Neutrophil (primary cell): ENCODE measurements at regions not wholly inside any gene's neighbourhood (a gene's known extent, or its start where the extent isn't known, plus 50 kb on each side); places are given as distances from the start of the nearest gene placed in this dataset.

Experiments used
- H3K27ac ChIP-seq: fragments of 200-600 bp; sonication (generic); 2 replicates; pipeline ENCODE4 v1.5.1; 2016; ENCODE audit warnings: mild to moderate bottlenecking, moderate library complexity
- H3K27me3 ChIP-seq: fragments of 200-600 bp; sonication (generic); 2 replicates; pipeline ENCODE4 v1.6.0; 2016; ENCODE audit warnings: mild to moderate bottlenecking
- H3K36me3 ChIP-seq: fragments of 200-600 bp; sonication (generic); 2 replicates; pipeline ENCODE4 v1.5.1; 2017
- H3K4me1 ChIP-seq, 2 experiments: fragments of 200-600 bp in 1 of 2; sonication (generic) in 1 of 2; 1 replicate in 1 of 2; 2 replicates in 1 of 2; pipeline versions ENCODE4 v1.5.1 to v1.6.1; 2013 to 2016; ENCODE audit warnings: low read depth in 1 of 2, low read length in 1 of 2, mild to moderate bottlenecking in 1 of 2, moderate library complexity in 1 of 2; ENCODE audit not compliant: control insufficient read depth in 1 of 2, insufficient read depth in 1 of 2
- H3K4me3 ChIP-seq, 2 experiments: fragments of 200-600 bp in 1 of 2; sonication (generic) in 1 of 2; 1 replicate in 1 of 2; 2 replicates in 1 of 2; pipeline ENCODE4 v1.5.1; 2013 to 2016; ENCODE audit warnings: low read depth in 1 of 2, low read length in 1 of 2, mild to moderate bottlenecking in 1 of 2, moderate library complexity in 1 of 2
- H3K9me3 ChIP-seq: fragments of 200-600 bp; sonication (generic); 2 replicates; pipeline ENCODE4 v1.5.1; 2016
- CTCF ChIP-seq: fragments of 200-600 bp; sonication (generic); IDR thresholded peaks from 2 replicates; pipeline ENCODE4 v1.5.1; 2016; ENCODE audit warnings: antibody characterized with exemption

- no peak overlapping the region for H3K27ac ChIP-seq
- no peaks in the 10 kb centered on the region for H3K4me1 ChIP-seq
- no peak overlapping the region for H3K4me3 ChIP-seq
- H3K36me3 ChIP-seq, result no peaks in the 10 kb centered on the region
- no peaks in the 10 kb centered on the region for H3K9me3 ChIP-seq
- H3K27me3 ChIP-seq, result peaks cover 38% of the 10 kb centered on the region
- no peak for TF ChIP-seq CTCF
Measured at GRCh38 chr3:124467980-124468902, 262.0 kb upstream of the UMPS start.

- Histone ChIP-seq H3K4me1 (no peaks in the 10 kb centered on the region), H3K27ac (no peak overlapping the region), H3K27me3 (peaks cover 39% of the 10 kb centered on the region), H3K36me3 (no peaks in the 10 kb centered on the region), H3K4me3 (no peak overlapping the region), H3K9me3 (no peaks in the 10 kb centered on the region)
- TF ChIP-seq CTCF, result no peak
Measured at GRCh38 chr3:124469555-124469954, 260.7 kb upstream of the UMPS start.

- TF ChIP-seq CTCF, result no peak
- Histone ChIP-seq H3K4me3 (no peak overlapping the region), H3K4me1 (no peaks in the 10 kb centered on the region)
Measured at GRCh38 chr3:124478830-124479229, 251.4 kb upstream of the UMPS start.

GRCh38 chr3:124483915-124484470 is 246.3 kb upstream of the UMPS start:
- H3K9me3 ChIP-seq, result no peaks in the 10 kb centered on the region
- no peak for TF ChIP-seq CTCF
- no peaks in the 10 kb centered on the region for H3K4me1 ChIP-seq
- no peaks in the 10 kb centered on the region for H3K36me3 ChIP-seq
- no peak overlapping the region for H3K27ac ChIP-seq
- H3K27me3 ChIP-seq, result peaks cover 12% of the 10 kb centered on the region
- H3K4me3 ChIP-seq, result no peak overlapping the region

More at GRCh38 chr3:124478830-124479229, 251.4 kb upstream of the UMPS start:
- H3K9me3 ChIP-seq, result no peaks in the 10 kb centered on the region
- H3K27me3 ChIP-seq, result peaks cover 17% of the 10 kb centered on the region
- H3K36me3 ChIP-seq, result no peaks in the 10 kb centered on the region
- H3K27ac ChIP-seq, result no peak overlapping the region

GRCh38 chr3:124486324-124486723 is 243.9 kb upstream of the UMPS start:
- H3K36me3 ChIP-seq, result no peaks in the 10 kb centered on the region
- no peak overlapping the region for H3K27ac ChIP-seq
- H3K9me3 ChIP-seq, result no peaks in the 10 kb centered on the region
- TF ChIP-seq CTCF, result no peak
- H3K4me3 ChIP-seq, result no peak overlapping the region
- peaks cover 5% of the 10 kb centered on the region for H3K27me3 ChIP-seq
- no peaks in the 10 kb centered on the region for H3K4me1 ChIP-seq
